ENCODE measurements at regions not wholly inside any gene's neighbourhood (a gene's known extent, or its start where the extent isn't known, plus 50 kb on each side); places are given as distances from the start of the nearest gene placed in this dataset.

DNA sequence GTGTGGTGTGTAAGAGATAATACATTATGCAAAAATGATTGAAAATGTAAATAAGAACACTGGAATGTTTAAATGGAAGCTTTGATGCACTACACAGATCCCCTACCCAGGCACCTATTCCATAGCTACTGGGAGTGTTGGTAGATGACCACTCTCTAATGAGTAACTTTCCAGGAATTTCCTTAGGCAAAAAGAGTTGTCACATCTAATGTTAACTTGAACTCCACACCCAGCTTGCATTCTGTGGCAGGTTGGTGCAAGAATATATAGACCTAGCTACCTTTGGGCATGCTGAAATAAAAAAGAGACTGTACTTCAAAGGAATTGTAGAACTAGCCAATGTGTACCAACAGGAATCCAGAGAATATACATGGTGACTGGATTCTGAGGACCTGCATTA is 1254.2 kb upstream of the EYS start:
- TF ChIP-seq POLR2AphosphoS2 (conservative IDR thresholded peaks at IDR 0.05; ENCODE audit: low read length) (no peak), BHLHE40 (IDR thresholded peaks at IDR 0.05; ENCODE audit: low read depth, low read length) (no peak), MAFK (IDR thresholded peaks at IDR 0.05; ENCODE audit: partially characterized antibody) (no peak), EP300 (IDR thresholded peaks at IDR 0.05) (no peak), CEBPB (IDR thresholded peaks at IDR 0.05) (no peak), ZFP36 (IDR thresholded peaks at IDR 0.05; ENCODE audit: borderline replicate concordance, partially characterized antibody) (no peak), JUN (IDR thresholded peaks at IDR 0.05) (no peak), POLR2A (IDR thresholded peaks at IDR 0.05; ENCODE audit: low read length) (no peak), FOSL2 (IDR thresholded peaks at IDR 0.05) (no peak), FOSL2 (CRISPR knock-in tag; IDR thresholded peaks at IDR 0.05) (no peak)
- TF ChIP-seq, protein P1, sequence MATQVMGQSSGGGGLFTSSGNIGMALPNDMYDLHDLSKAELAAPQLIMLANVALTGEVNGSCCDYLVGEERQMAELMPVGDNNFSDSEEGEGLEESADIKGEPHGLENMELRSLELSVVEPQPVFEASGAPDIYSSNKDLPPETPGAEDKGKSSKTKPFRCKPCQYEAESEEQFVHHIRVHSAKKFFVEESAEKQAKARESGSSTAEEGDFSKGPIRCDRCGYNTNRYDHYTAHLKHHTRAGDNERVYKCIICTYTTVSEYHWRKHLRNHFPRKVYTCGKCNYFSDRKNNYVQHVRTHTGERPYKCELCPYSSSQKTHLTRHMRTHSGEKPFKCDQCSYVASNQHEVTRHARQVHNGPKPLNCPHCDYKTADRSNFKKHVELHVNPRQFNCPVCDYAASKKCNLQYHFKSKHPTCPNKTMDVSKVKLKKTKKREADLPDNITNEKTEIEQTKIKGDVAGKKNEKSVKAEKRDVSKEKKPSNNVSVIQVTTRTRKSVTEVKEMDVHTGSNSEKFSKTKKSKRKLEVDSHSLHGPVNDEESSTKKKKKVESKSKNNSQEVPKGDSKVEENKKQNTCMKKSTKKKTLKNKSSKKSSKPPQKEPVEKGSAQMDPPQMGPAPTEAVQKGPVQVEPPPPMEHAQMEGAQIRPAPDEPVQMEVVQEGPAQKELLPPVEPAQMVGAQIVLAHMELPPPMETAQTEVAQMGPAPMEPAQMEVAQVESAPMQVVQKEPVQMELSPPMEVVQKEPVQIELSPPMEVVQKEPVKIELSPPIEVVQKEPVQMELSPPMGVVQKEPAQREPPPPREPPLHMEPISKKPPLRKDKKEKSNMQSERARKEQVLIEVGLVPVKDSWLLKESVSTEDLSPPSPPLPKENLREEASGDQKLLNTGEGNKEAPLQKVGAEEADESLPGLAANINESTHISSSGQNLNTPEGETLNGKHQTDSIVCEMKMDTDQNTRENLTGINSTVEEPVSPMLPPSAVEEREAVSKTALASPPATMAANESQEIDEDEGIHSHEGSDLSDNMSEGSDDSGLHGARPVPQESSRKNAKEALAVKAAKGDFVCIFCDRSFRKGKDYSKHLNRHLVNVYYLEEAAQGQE (IDR thresholded peaks at IDR 0.05), result no peak
- TF ChIP-seq, protein P2, sequence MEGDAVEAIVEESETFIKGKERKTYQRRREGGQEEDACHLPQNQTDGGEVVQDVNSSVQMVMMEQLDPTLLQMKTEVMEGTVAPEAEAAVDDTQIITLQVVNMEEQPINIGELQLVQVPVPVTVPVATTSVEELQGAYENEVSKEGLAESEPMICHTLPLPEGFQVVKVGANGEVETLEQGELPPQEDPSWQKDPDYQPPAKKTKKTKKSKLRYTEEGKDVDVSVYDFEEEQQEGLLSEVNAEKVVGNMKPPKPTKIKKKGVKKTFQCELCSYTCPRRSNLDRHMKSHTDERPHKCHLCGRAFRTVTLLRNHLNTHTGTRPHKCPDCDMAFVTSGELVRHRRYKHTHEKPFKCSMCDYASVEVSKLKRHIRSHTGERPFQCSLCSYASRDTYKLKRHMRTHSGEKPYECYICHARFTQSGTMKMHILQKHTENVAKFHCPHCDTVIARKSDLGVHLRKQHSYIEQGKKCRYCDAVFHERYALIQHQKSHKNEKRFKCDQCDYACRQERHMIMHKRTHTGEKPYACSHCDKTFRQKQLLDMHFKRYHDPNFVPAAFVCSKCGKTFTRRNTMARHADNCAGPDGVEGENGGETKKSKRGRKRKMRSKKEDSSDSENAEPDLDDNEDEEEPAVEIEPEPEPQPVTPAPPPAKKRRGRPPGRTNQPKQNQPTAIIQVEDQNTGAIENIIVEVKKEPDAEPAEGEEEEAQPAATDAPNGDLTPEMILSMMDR (IDR thresholded peaks at IDR 0.05), result no peak

Measured in A549 (cell line).